Nephron progenitor cell (in vitro differentiated cells): ENCODE measurements at regions not wholly inside any gene's neighbourhood (a gene's known extent, or its start where the extent isn't known, plus 50 kb on each side); places are given as distances from the start of the nearest gene placed in this dataset.

ENCODE experiments used
- DNase-seq: peaks from one replicate; pipeline ENCODE4 v3.0.0; 2021
- H3K27ac Mint-ChIP-seq: 2 replicates; pipeline ENCODE4 v1.8.0; 2021; ENCODE audit warnings: mild to moderate bottlenecking, moderate library complexity, mixed read lengths
- H3K27me3 Mint-ChIP-seq: 2 replicates; pipeline ENCODE4 v1.8.0; 2021; ENCODE audit warnings: mild to moderate bottlenecking, low read depth, mixed read lengths; ENCODE audit not compliant: poor library complexity
- H3K36me3 Mint-ChIP-seq: 2 replicates; pipeline ENCODE4 v1.8.0; 2021; ENCODE audit warnings: low read depth, mixed read lengths
- H3K4me1 Mint-ChIP-seq: 2 replicates; pipeline ENCODE4 v1.8.0; 2021; ENCODE audit warnings: mixed read lengths
- H3K4me3 Mint-ChIP-seq: 2 replicates; pipeline ENCODE4 v1.8.0; 2021; ENCODE audit warnings: mild to moderate bottlenecking, moderate library complexity, mixed read lengths
- H3K9me3 Mint-ChIP-seq: 2 replicates; pipeline ENCODE4 v1.8.0; 2021; ENCODE audit warnings: mild to moderate bottlenecking, moderate library complexity, mixed read lengths
- TF ChIP-seq, protein P1 (sequence below): fragments of 200-600 bp; sonication (generic); IDR thresholded peaks from 2 replicates; pipeline ENCODE4 v1.5.0; 2021; ENCODE audit warnings: antibody characterized with exemption

GRCh38 chr6:101117393-101118135 is 236.4 kb upstream of the ASCC3 start:
- no peaks in the 10 kb centered on the region for H3K36me3 Mint-ChIP-seq
- H3K4me3 Mint-ChIP-seq = no peak overlapping the region
- H3K27me3 Mint-ChIP-seq = peaks cover 3% of the 10 kb centered on the region
- DNase-seq = peak; percentile 30
- H3K4me1 Mint-ChIP-seq = peaks cover 5% of the 10 kb centered on the region
- no peak overlapping the region for H3K27ac Mint-ChIP-seq
- H3K9me3 Mint-ChIP-seq = no peaks in the 10 kb centered on the region
- TF ChIP-seq, protein P1, sequence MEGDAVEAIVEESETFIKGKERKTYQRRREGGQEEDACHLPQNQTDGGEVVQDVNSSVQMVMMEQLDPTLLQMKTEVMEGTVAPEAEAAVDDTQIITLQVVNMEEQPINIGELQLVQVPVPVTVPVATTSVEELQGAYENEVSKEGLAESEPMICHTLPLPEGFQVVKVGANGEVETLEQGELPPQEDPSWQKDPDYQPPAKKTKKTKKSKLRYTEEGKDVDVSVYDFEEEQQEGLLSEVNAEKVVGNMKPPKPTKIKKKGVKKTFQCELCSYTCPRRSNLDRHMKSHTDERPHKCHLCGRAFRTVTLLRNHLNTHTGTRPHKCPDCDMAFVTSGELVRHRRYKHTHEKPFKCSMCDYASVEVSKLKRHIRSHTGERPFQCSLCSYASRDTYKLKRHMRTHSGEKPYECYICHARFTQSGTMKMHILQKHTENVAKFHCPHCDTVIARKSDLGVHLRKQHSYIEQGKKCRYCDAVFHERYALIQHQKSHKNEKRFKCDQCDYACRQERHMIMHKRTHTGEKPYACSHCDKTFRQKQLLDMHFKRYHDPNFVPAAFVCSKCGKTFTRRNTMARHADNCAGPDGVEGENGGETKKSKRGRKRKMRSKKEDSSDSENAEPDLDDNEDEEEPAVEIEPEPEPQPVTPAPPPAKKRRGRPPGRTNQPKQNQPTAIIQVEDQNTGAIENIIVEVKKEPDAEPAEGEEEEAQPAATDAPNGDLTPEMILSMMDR = no peak

DNA sequence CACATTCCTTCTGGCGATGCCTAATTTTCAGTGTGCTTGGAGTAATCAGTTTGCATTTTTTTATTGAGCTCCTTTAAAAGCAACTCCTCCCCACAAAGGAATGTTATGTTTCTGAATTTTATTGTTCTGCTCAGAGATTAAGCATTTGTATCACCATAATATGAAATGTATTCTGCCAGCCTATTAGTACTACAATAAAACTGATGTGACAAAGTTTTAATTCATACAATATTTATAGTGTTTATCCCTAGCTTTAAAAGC is 236.9 kb upstream of the ASCC3 start:
- no peaks in the 10 kb centered on the region for H3K9me3 Mint-ChIP-seq
- peaks cover 3% of the 10 kb centered on the region for H3K27me3 Mint-ChIP-seq
- H3K4me3 Mint-ChIP-seq = no peak overlapping the region
- TF ChIP-seq, protein P1 = no peak
- peaks cover 5% of the 10 kb centered on the region for H3K4me1 Mint-ChIP-seq
- no peaks in the 10 kb centered on the region for H3K36me3 Mint-ChIP-seq
- DNase-seq = no peak
- no peak overlapping the region for H3K27ac Mint-ChIP-seq

DNA sequence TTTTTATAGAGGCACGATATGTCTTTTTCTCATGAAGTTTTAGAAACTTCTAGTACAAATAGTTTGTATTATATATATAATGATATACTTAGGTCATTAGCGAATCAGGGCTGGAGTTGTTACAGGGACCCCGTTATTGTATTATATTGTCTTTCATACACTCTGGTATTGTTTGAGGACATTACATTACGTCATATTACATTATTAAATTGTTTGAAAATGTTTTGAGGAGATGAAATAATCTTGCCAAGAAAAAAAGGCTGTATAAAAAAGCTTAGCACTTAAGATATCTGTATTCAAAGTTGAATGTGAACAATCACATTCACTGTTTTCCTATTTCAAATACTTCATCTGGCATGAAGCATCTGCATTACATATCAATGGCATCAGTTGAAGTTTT is 239.6 kb upstream of the ASCC3 start:
- H3K27ac Mint-ChIP-seq = no peak overlapping the region
- TF ChIP-seq, protein P1 = no peak
- peaks cover 3% of the 10 kb centered on the region for H3K27me3 Mint-ChIP-seq
- no peaks in the 10 kb centered on the region for H3K36me3 Mint-ChIP-seq
- peaks cover 5% of the 10 kb centered on the region for H3K4me1 Mint-ChIP-seq
- no peak for DNase-seq
- H3K4me3 Mint-ChIP-seq = no peak overlapping the region
- no peaks in the 10 kb centered on the region for H3K9me3 Mint-ChIP-seq

- Mint-ChIP-seq H3K36me3 (no peaks in the 10 kb centered on the region), H3K9me3 (no peaks in the 10 kb centered on the region), H3K4me1 (no peaks in the 10 kb centered on the region), H3K4me3 (no peak overlapping the region), H3K27me3 (no peaks in the 10 kb centered on the region), H3K27ac (no peak overlapping the region)
- no peak for DNase-seq
- TF ChIP-seq, protein P1 = no peak
These were observed 244.3 kb upstream of the ASCC3 start for GRCh38 chr6:101125380-101125971.

GRCh38 chr6:101126501-101126900 is 245.4 kb upstream of the ASCC3 start:
- H3K4me1 Mint-ChIP-seq = no peaks in the 10 kb centered on the region
- no peaks in the 10 kb centered on the region for H3K9me3 Mint-ChIP-seq
- H3K4me3 Mint-ChIP-seq = no peak overlapping the region
- no peak overlapping the region for H3K27ac Mint-ChIP-seq
- H3K27me3 Mint-ChIP-seq = no peaks in the 10 kb centered on the region
- DNase-seq = no peak
- no peaks in the 10 kb centered on the region for H3K36me3 Mint-ChIP-seq
- TF ChIP-seq, protein P1 = no peak

GRCh38 chr6:101129851-101130250 is 248.7 kb upstream of the ASCC3 start:
- TF ChIP-seq, protein P1 = no peak
- H3K4me1 Mint-ChIP-seq = no peaks in the 10 kb centered on the region
- no peaks in the 10 kb centered on the region for H3K9me3 Mint-ChIP-seq
- H3K36me3 Mint-ChIP-seq = no peaks in the 10 kb centered on the region
- no peak for DNase-seq
- no peaks in the 10 kb centered on the region for H3K27me3 Mint-ChIP-seq
- H3K4me3 Mint-ChIP-seq = no peak overlapping the region
- H3K27ac Mint-ChIP-seq = no peak overlapping the region
